ENCODE measurements at regions not wholly inside any gene's neighbourhood (a gene's known extent, or its start where the extent isn't known, plus 50 kb on each side); places are given as distances from the start of the nearest gene placed in this dataset.

GRCh38 chr12:42761601-42762350, 172.2 kb upstream of the PRICKLE1 start:
- Histone ChIP-seq H3K9me3 (replicated peaks in 1 of 2; ENCODE audit: control insufficient read depth in 1 of 2, insufficient read depth in 1 of 2, low read length in 2 of 2) (peaks cover 0 to 3% of the 10 kb centered on the region in 2 donors), H2AFZ (ENCODE audit: insufficient read depth, low read depth, low read length, poor library complexity, severe bottlenecking) (no peak overlapping the region), H4K20me1 (ENCODE audit: insufficient read depth, low read length) (no peaks in the 10 kb centered on the region), H3K4me1 (ENCODE audit: control insufficient read depth in 1 of 2, insufficient read depth in 2 of 2, low read length in 2 of 2) (no peaks in the 10 kb centered on the region), H3K27me3 (ENCODE audit: control insufficient read depth in 2 of 2, insufficient read depth in 2 of 2, low read length in 2 of 2) (no peaks in the 10 kb centered on the region), H3K4me3 (replicated peaks in 1 of 3; ENCODE audit: low read depth in 2 of 3, low read length in 3 of 3) (no peak overlapping the region), H3K9ac (ENCODE audit: insufficient read depth, low read length, poor library complexity, severe bottlenecking) (no peak overlapping the region), H3K36me3 (replicated peaks in 1 of 2; ENCODE audit: control insufficient read depth in 1 of 2, insufficient read depth in 2 of 2, low read length in 2 of 2) (no peaks in the 10 kb centered on the region), H3K27ac (ENCODE audit: low read depth in 1 of 2, low read length in 2 of 2) (no peak overlapping the region), H3K79me2 (ENCODE audit: insufficient read depth, low read length) (no peaks in the 10 kb centered on the region), H3K4me2 (replicated peaks; ENCODE audit: extremely low read depth, low read length, poor library complexity, severe bottlenecking) (no peak overlapping the region)
- DNase-seq = no peak
- no peak for TF ChIP-seq CTCF (IDR thresholded peaks at IDR 0.05)
- H3K4me3 Mint-ChIP-seq = no peak overlapping the region
- no peaks in the 10 kb centered on the region for H3K27me3 Mint-ChIP-seq (ENCODE audit: low read depth in 3 of 3)
- H3K36me3 Mint-ChIP-seq = no peaks in the 10 kb centered on the region
- H3K9me3 Mint-ChIP-seq = peaks cover 0 to 14% (median 4%) of the 10 kb centered on the region in 7 donors
- H3K4me1 Mint-ChIP-seq = no peaks in the 10 kb centered on the region
- H3K27ac Mint-ChIP-seq = no peak overlapping the region
- intact Hi-C loops (cut with micrococcal nuclease) = no loop called here
- WGBS (ENCODE audit: insufficient coverage) = 88% methylated on average over 2 of the region's 4 CpGs

- H3K27me3 ChIP-seq (ENCODE audit: control insufficient read depth in 2 of 2, insufficient read depth in 2 of 2, low read length in 2 of 2) = no peaks in the 10 kb centered on the region
- no peaks in the 10 kb centered on the region for H3K36me3 Mint-ChIP-seq
- H3K9ac ChIP-seq (ENCODE audit: insufficient read depth, low read length, poor library complexity, severe bottlenecking) = no peak overlapping the region
- TF ChIP-seq CTCF (IDR thresholded peaks at IDR 0.05) = no peak
- no peak overlapping the region for H3K4me3 Mint-ChIP-seq
- H3K27ac ChIP-seq (ENCODE audit: low read depth in 1 of 2, low read length in 2 of 2) = no peak overlapping the region
- peaks cover 0 to 14% (median 4%) of the 10 kb centered on the region in 7 donors for H3K9me3 Mint-ChIP-seq
- H2AFZ ChIP-seq (ENCODE audit: insufficient read depth, low read depth, low read length, poor library complexity, severe bottlenecking) = no peak overlapping the region
- no CpG with 5 or more reads among the region's 1 CpG for WGBS (ENCODE audit: insufficient coverage)
- H3K4me3 ChIP-seq (replicated peaks in 1 of 3; ENCODE audit: low read depth in 2 of 3, low read length in 3 of 3) = no peak overlapping the region
- H3K9me3 ChIP-seq (replicated peaks in 1 of 2; ENCODE audit: control insufficient read depth in 1 of 2, insufficient read depth in 1 of 2, low read length in 2 of 2) = peaks cover 0 to 3% of the 10 kb centered on the region in 2 donors
- no peak for DNase-seq
- H3K27me3 Mint-ChIP-seq (ENCODE audit: low read depth in 3 of 3) = no peaks in the 10 kb centered on the region
- H3K79me2 ChIP-seq (ENCODE audit: insufficient read depth, low read length) = no peaks in the 10 kb centered on the region
- H3K4me1 Mint-ChIP-seq = no peaks in the 10 kb centered on the region
- no peak overlapping the region for H3K27ac Mint-ChIP-seq
- no peaks in the 10 kb centered on the region for H4K20me1 ChIP-seq (ENCODE audit: insufficient read depth, low read length)
- H3K4me1 ChIP-seq (ENCODE audit: control insufficient read depth in 1 of 2, insufficient read depth in 2 of 2, low read length in 2 of 2) = no peaks in the 10 kb centered on the region
- H3K36me3 ChIP-seq (replicated peaks in 1 of 2; ENCODE audit: control insufficient read depth in 1 of 2, insufficient read depth in 2 of 2, low read length in 2 of 2) = no peaks in the 10 kb centered on the region
- no peak overlapping the region for H3K4me2 ChIP-seq (replicated peaks; ENCODE audit: extremely low read depth, low read length, poor library complexity, severe bottlenecking)
- intact Hi-C loops (cut with micrococcal nuclease) = no loop called here
These were observed 171.5 kb upstream of the PRICKLE1 start for GRCh38 chr12:42761086-42761485.
